IPS DF 4.7 (cell line): ENCODE measurements at regions not wholly inside any gene's neighbourhood (a gene's known extent, or its start where the extent isn't known, plus 50 kb on each side); places are given as distances from the start of the nearest gene placed in this dataset.
"Not testable (repeated sequence)": the region's sequence is repeated elsewhere in the genome, so short reads cannot be mapped to it uniquely, and the experiment has no call there.

ENCODE experiments used
- DNase-seq: peaks from one replicate; pipeline ENCODE4 v3.0.0-alpha.2; 2013; ENCODE audit warnings: low spot score; ENCODE audit errors: extremely low read depth

- DNase-seq, result no peak
Measured at GRCh38 chr11:101296896-101297295, 167.3 kb upstream of the PGR start.

GRCh38 chr11:101292661-101293240, 163.1 kb upstream of the PGR start:
- DNase-seq, result no peak

GRCh38 chr11:101291279-101291678, 161.7 kb upstream of the PGR start:
- no peak for DNase-seq

- peak; percentile 1 for DNase-seq
Measured at GRCh38 chr11:101288392-101288791, 158.8 kb upstream of the PGR start.

- no peak for DNase-seq
Measured at GRCh38 chr11:101279728-101280127, 150.1 kb upstream of the PGR start.

- no peak for DNase-seq
Measured at GRCh38 chr11:101278286-101278685, 148.7 kb upstream of the PGR start.

GRCh38 chr11:101277036-101277435, 147.4 kb upstream of the PGR start:
- no peak for DNase-seq

- DNase-seq, result no peak
Measured at GRCh38 chr11:101269990-101270660, 140.5 kb upstream of the PGR start.

- DNase-seq, result no peak
Measured at GRCh38 chr11:101269390-101269789, 139.8 kb upstream of the PGR start.

GRCh38 chr11:101267654-101268053, 138.0 kb upstream of the PGR start:
- DNase-seq, result no peak

- no peak for DNase-seq
Measured at GRCh38 chr11:101264306-101264705, 134.7 kb upstream of the PGR start.

GRCh38 chr11:101262995-101263394, 133.4 kb upstream of the PGR start:
- DNase-seq, result no peak

- no peak for DNase-seq
Measured at GRCh38 chr11:101262258-101262657, 132.6 kb upstream of the PGR start.

GRCh38 chr11:101255036-101255435, 125.4 kb upstream of the PGR start:
- no peak for DNase-seq

- no peak for DNase-seq
Measured at GRCh38 chr11:101254037-101254436, 124.4 kb upstream of the PGR start.

- DNase-seq, result not testable (repeated sequence)
Measured at GRCh38 chr11:101245635-101246034, 116.0 kb upstream of the PGR start.

GRCh38 chr11:101245081-101245480, 115.5 kb upstream of the PGR start:
- not testable (repeated sequence) for DNase-seq

- no peak for DNase-seq
Measured at GRCh38 chr11:101241160-101241795, 111.7 kb upstream of the PGR start.

- DNase-seq, result not testable (repeated sequence)
Measured at GRCh38 chr11:101231207-101231834, 101.7 kb upstream of the PGR start.

- no peak for DNase-seq
Measured at GRCh38 chr11:101226617-101227016, 97.0 kb upstream of the PGR start.

GRCh38 chr11:101224221-101224620, 94.6 kb upstream of the PGR start:
- DNase-seq, result no peak

- DNase-seq, result not testable (repeated sequence)
Measured at GRCh38 chr11:101218091-101218490, 88.5 kb upstream of the PGR start.
